HepG2 (cell line): ENCODE measurements at regions not wholly inside any gene's neighbourhood (a gene's known extent, or its start where the extent isn't known, plus 50 kb on each side); places are given as distances from the start of the nearest gene placed in this dataset.

Source experiments
- ATAC-seq: fragments of 200-7000 bp; cut with Tn5 transposase; 3 replicates; pipeline ENCODE4 v1.9.1; 2020; ENCODE audit warnings: mild to moderate bottlenecking, moderate library complexity
- BruUV-seq: library from RNA; stranded (reverse); fragments of 400-500 nt; replicated peaks from 2 replicates; lab custom pipeline; 2021; lab: Mats Ljungman, UMichigan
- CTCF ChIA-PET: fragments of 300-600 bp; formaldehyde crosslinking; extraction: SDS; loops from one replicate; lab custom pipeline; 2021; ENCODE audit warnings: low total read pairs, inconsistent platforms, low intra/inter-chr PET ratio; lab: Yijun Ruan, JAX
- POLR2A ChIA-PET: fragments of 350-600 bp; sonication (Branson Sonifier 250); formaldehyde crosslinking; loops from one replicate; lab custom pipeline; 2020; ENCODE audit warnings: antibody characterized with exemption, inconsistent platforms; lab: Yijun Ruan, JAX
- DNase-seq: peaks from one replicate; pipeline ENCODE4 v3.0.0-alpha.2; 2015; ENCODE audit warnings: low spot score
- FAIRE-seq: peaks from 3 replicates; lab custom pipeline; 2011; peaks lifted over from hg19 to GRCh38; lab: Jason Lieb, UNC
- H2AFZ ChIP-seq: one replicate; pipeline ENCODE4 v1.6.1; 2011; ENCODE audit warnings: low read length, inconsistent platforms
- H3K27ac ChIP-seq: fragments of 300-600 bp; 3 replicates; pipeline ENCODE4 v1.8.0; 2011; ENCODE audit warnings: mixed run types, mild to moderate bottlenecking, mixed read lengths, low read length, inconsistent platforms; ENCODE audit not compliant: insufficient read depth; ENCODE audit errors: extremely low read length
- H3K27me3 ChIP-seq, 2 experiments: fragments of 200-600 bp in 1 of 2; 2 replicates in 1 of 2; 3 replicates in 1 of 2; pipeline versions ENCODE4 v1.6.0 to v1.8.0; 2011; ENCODE audit warnings: low read length in 2 of 2, mild to moderate bottlenecking in 2 of 2, moderate library complexity in 2 of 2, inconsistent platforms in 1 of 2; ENCODE audit not compliant: insufficient read depth in 2 of 2, control insufficient read depth in 1 of 2
- H3K36me3 ChIP-seq, 2 experiments: fragments of 200-600 bp in 1 of 2; replicated peaks in 1 of 2; 2 replicates in 1 of 2; 3 replicates in 1 of 2; pipeline versions ENCODE4 v1.5.1 to v1.8.0; 2011; ENCODE audit warnings: low read length in 2 of 2, inconsistent platforms in 1 of 2; ENCODE audit not compliant: insufficient read depth in 2 of 2, control insufficient read depth in 1 of 2
- H3K4me1 ChIP-seq: 2 replicates; pipeline ENCODE4 v1.5.1; 2012; ENCODE audit warnings: low read length, inconsistent platforms; ENCODE audit not compliant: insufficient read depth
- H3K4me2 ChIP-seq: 2 replicates; pipeline ENCODE4 v1.6.0; 2011; ENCODE audit warnings: low read depth, low read length, inconsistent platforms
- H3K4me3 ChIP-seq, 3 experiments: fragments of 200-600 bp in 1 of 3; sonication (generic), shearing (Covaris generic) in 1 of 3; replicated peaks in 1 of 3; 2 replicates each; pipeline ENCODE4 v1.5.1; 2011 to 2016; ENCODE audit warnings: low read length in 3 of 3, inconsistent platforms in 2 of 3, low read depth in 2 of 3, mild to moderate bottlenecking in 2 of 3, control low read depth in 1 of 3, mixed read lengths in 1 of 3; ENCODE audit not compliant: insufficient read depth in 1 of 3
- H3K79me2 ChIP-seq: one replicate; pipeline ENCODE4 v1.6.1; 2011; ENCODE audit warnings: low read length, inconsistent platforms; ENCODE audit not compliant: insufficient read depth
- H3K9ac ChIP-seq: 2 replicates; pipeline ENCODE4 v1.6.0; 2011; ENCODE audit warnings: mild to moderate bottlenecking, low read depth, low read length, inconsistent platforms; ENCODE audit not compliant: insufficient read depth
- H3K9me3 ChIP-seq: 2 replicates; pipeline ENCODE4 v1.5.1; 2012; ENCODE audit warnings: mild to moderate bottlenecking, low read length
- H4K20me1 ChIP-seq: 2 replicates; pipeline ENCODE4 v1.6.0; 2011; ENCODE audit warnings: inconsistent platforms, mild to moderate bottlenecking, low read length, moderate library complexity; ENCODE audit not compliant: insufficient read depth
- ATF7 ChIP-seq, 2 experiments: fragments of 450-650 bp in 1 of 2; sonication (generic) in 1 of 2; formaldehyde crosslinking in 1 of 2; IDR thresholded peaks; 2 replicates each; pipeline versions ENCODE4 v1.4.0 to v1.6.1; 2016 to 2020; ENCODE audit warnings: antibody characterized with exemption in 1 of 2, mild to moderate bottlenecking in 1 of 2, missing genetic modification reagents in 1 of 2
- CBX5 ChIP-seq: sonication (generic); formaldehyde crosslinking; IDR thresholded peaks from 2 replicates; pipeline ENCODE4 v1.4.0; 2020; ENCODE audit warnings: missing genetic modification reagents, borderline replicate concordance
- CREB3 ChIP-seq: sonication (generic); formaldehyde crosslinking; IDR thresholded peaks from 2 replicates; pipeline ENCODE4 v1.5.0; 2020; ENCODE audit warnings: missing genetic modification reagents
- HINFP ChIP-seq: sonication (generic); formaldehyde crosslinking; IDR thresholded peaks from 2 replicates; pipeline ENCODE4 v1.4.0; 2020; ENCODE audit warnings: low read depth, mild to moderate bottlenecking, missing genetic modification reagents
- KDM5A ChIP-seq: fragments of 200-600 bp; sonication (generic); IDR thresholded peaks from 2 replicates; pipeline ENCODE4 v1.7.0; 2018; ENCODE audit warnings: antibody characterized with exemption, mild to moderate bottlenecking, low read length, borderline replicate concordance
- NFYB ChIP-seq: sonication (generic); formaldehyde crosslinking; IDR thresholded peaks from 2 replicates; pipeline ENCODE4 v1.4.0; 2020; ENCODE audit warnings: missing genetic modification reagents
- SP140L ChIP-seq: sonication (generic); formaldehyde crosslinking; IDR thresholded peaks from 2 replicates; pipeline ENCODE4 v1.4.0; 2020; ENCODE audit warnings: missing genetic modification reagents, borderline replicate concordance
- SRY ChIP-seq: sonication (generic); formaldehyde crosslinking; IDR thresholded peaks from 2 replicates; pipeline ENCODE4 v1.8.0; 2022; ENCODE audit warnings: mild to moderate bottlenecking, missing genetic modification reagents
- ZFX ChIP-seq: sonication (generic); formaldehyde crosslinking; IDR thresholded peaks from 2 replicates; pipeline ENCODE4 v1.4.0; 2020; ENCODE audit warnings: mild to moderate bottlenecking, low read depth, missing genetic modification reagents, moderate library complexity
- ZMYM4 ChIP-seq: sonication (generic); formaldehyde crosslinking; IDR thresholded peaks from 2 replicates; pipeline ENCODE4 v1.8.1; 2023; ENCODE audit warnings: mild to moderate bottlenecking, missing genetic modification reagents
- ZSCAN30 ChIP-seq: sonication (generic); formaldehyde crosslinking; IDR thresholded peaks from 2 replicates; pipeline ENCODE4 v1.5.0; 2020; ENCODE audit warnings: mild to moderate bottlenecking, missing genetic modification reagents
- ZSCAN5A ChIP-seq: sonication (generic); formaldehyde crosslinking; IDR thresholded peaks from 2 replicates; pipeline ENCODE4 v1.8.0; 2022; ENCODE audit warnings: mild to moderate bottlenecking, missing genetic modification reagents, borderline replicate concordance
- WGBS: methylation state at CpG from one replicate; pipeline ENCODE4 v1.1.6; 2017; ENCODE audit warnings: low lambda C conversion rate; 5-methylcytosine and 5-hydroxymethylcytosine counted together
- in situ Hi-C: cut with HindIII; loops from 2 replicates; pipeline ENCODE4 v1.10.0; 2017; ENCODE audit warnings: low pct_unique_long_range_greater_than_20kb; ENCODE audit not compliant: extremely low pct_ligation_motif_present
- intact Hi-C: fragments of 100-400 bp; cut with micrococcal nuclease; formaldehyde crosslinking; loops from one replicate; pipeline ENCODE4 v1.10.0; 2022; ENCODE audit not compliant: unreplicated experiment

- intact Hi-C loops: no loop called here
- ATAC-seq: no peak
- H2AFZ ChIP-seq: no peak overlapping the region
- no peak for TF ChIP-seq HINFP (CRISPR knock-in tag)
- TF ChIP-seq ATF7 (IDR thresholded peaks at IDR 0.05): peak; percentile 61
- no peak for TF ChIP-seq ATF7 (CRISPR knock-in tag; IDR thresholded peaks at IDR 0.05)
- TF ChIP-seq, all 625 proteins: peak for 1
- CTCF ChIA-PET: no interaction called here
- Histone ChIP-seq H3K9me3 (no peaks in the 10 kb centered on the region), H3K79me2 (no peaks in the 10 kb centered on the region), H4K20me1 (no peaks in the 10 kb centered on the region), H3K36me3 (no peaks in the 10 kb centered on the region), H3K27me3 (peaks cover 0 to 2% of the 10 kb centered on the region in 2 experiments; a peak in 1 of 5 replicates), H3K9ac (no peak overlapping the region), H3K4me1 (no peaks in the 10 kb centered on the region), H3K4me3 (no peak overlapping the region), H3K4me2 (no peak overlapping the region), H3K27ac (no peak overlapping the region)
- DNase-seq (no peak), FAIRE-seq (no peak)
- WGBS: 29% methylated on average over 12 of the region's 12 CpGs
- no TSS peak for BruUV-seq
- in situ Hi-C loops: no loop called here
- POLR2A ChIA-PET: no interaction called here
Measured at GRCh38 chr10:125369382-125370326, 209.3 kb upstream of the CTBP2 start.

GRCh38 chr10:125368146-125368545, 207.8 kb upstream of the CTBP2 start:
- FAIRE-seq (no peak), ATAC-seq (no peak), DNase-seq (no peak)
- Histone ChIP-seq H2AFZ (no peak overlapping the region), H3K27me3 (no peaks in the 10 kb centered on the region; a peak in 1 of 5 replicates), H3K9ac (no peak overlapping the region), H4K20me1 (no peaks in the 10 kb centered on the region), H3K4me3 (no peak overlapping the region), H3K9me3 (no peaks in the 10 kb centered on the region), H3K4me2 (no peak overlapping the region), H3K27ac (no peak overlapping the region), H3K79me2 (no peaks in the 10 kb centered on the region), H3K36me3 (no peaks in the 10 kb centered on the region), H3K4me1 (no peaks in the 10 kb centered on the region)
- intact Hi-C loops (no loop called here), in situ Hi-C loops (no loop called here)
- POLR2A ChIA-PET: no interaction called here
- CTCF ChIA-PET: no interaction called here
- 0% methylated on average over 1 of the region's 1 CpG for WGBS
- BruUV-seq: no TSS peak
- no peak for TF ChIP-seq SP140L (CRISPR knock-in tag)
- TF ChIP-seq ZSCAN30 (CRISPR knock-in tag): no peak
- no peak for TF ChIP-seq ZMYM4
- no peak for TF ChIP-seq KDM5A
- TF ChIP-seq NFYB (CRISPR knock-in tag): no peak
- TF ChIP-seq CBX5 (CRISPR knock-in tag): no peak
- TF ChIP-seq SRY (CRISPR knock-in tag): no peak
- no peak for TF ChIP-seq ZSCAN5A (CRISPR knock-in tag)
- no peak for TF ChIP-seq CREB3 (CRISPR knock-in tag)
- TF ChIP-seq ZFX (CRISPR knock-in tag): no peak
